GM12878 (cell line): ENCODE measurements at regions not wholly inside any gene's neighbourhood (a gene's known extent, or its start where the extent isn't known, plus 50 kb on each side); places are given as distances from the start of the nearest gene placed in this dataset.

Experiments
- ATAC-seq: fragments of 200-7000 bp; cut with Tn5 transposase; 3 replicates; pipeline ENCODE4 v1.9.1; 2020; ENCODE audit warnings: mild to moderate bottlenecking, moderate library complexity
- BruUV-seq: library from RNA; stranded (reverse); fragments of 400-500 nt; replicated peaks from 2 replicates; lab custom pipeline; 2021; lab: Mats Ljungman, UMichigan
- CTCF ChIA-PET: fragments of 300-600 bp; sonication (Branson Sonifier 250); formaldehyde crosslinking; extraction: SDS; loops from one replicate; lab custom pipeline; 2021; ENCODE audit warnings: inconsistent platforms; lab: Yijun Ruan, JAX
- POLR2A ChIA-PET: fragments of 350-600 bp; formaldehyde crosslinking; extraction: SDS; loops from one replicate; lab custom pipeline; 2021; ENCODE audit warnings: inconsistent platforms; lab: Charles Lee
- RAD21 ChIA-PET: fragments of 300-600 bp; sonication (Branson Sonifier 250); formaldehyde crosslinking; loops from one replicate; lab custom pipeline; 2023; ENCODE audit warnings: antibody characterized with exemption; ENCODE audit not compliant: unreplicated experiment; lab: Charles Lee
- SMC1A ChIA-PET: fragments of 300-600 bp; sonication (Branson Sonifier 250); formaldehyde crosslinking; loops from one replicate; lab custom pipeline; 2023; ENCODE audit not compliant: unreplicated experiment, uncharacterized antibody; lab: Charles Lee
- DNase-seq: peaks from one replicate; pipeline ENCODE4 v3.0.0-alpha.2; 2011; ENCODE audit warnings: low read depth, low spot score
- FAIRE-seq: peaks from 3 replicates; lab custom pipeline; 2011; peaks lifted over from hg19 to GRCh38; lab: Jason Lieb, UNC
- H2AFZ ChIP-seq: 2 replicates; pipeline ENCODE4 v1.6.0; 2011; ENCODE audit warnings: low read depth, low read length, control low read depth; ENCODE audit not compliant: control insufficient read depth
- H3K27ac ChIP-seq: 2 replicates; pipeline ENCODE4 v1.5.1; 2011; ENCODE audit warnings: control low read depth; ENCODE audit not compliant: control insufficient read depth, insufficient read depth
- H3K27me3 ChIP-seq, 2 experiments: replicated peaks in 1 of 2; 2 replicates each; pipeline versions ENCODE4 v1.6.0 to v1.6.1; 2011; ENCODE audit warnings: low read length in 1 of 2; ENCODE audit not compliant: control insufficient read depth in 2 of 2, insufficient read depth in 2 of 2
- H3K36me3 ChIP-seq, 2 experiments: 2 replicates each; pipeline ENCODE4 v1.5.1; 2011; ENCODE audit warnings: low read length in 1 of 2; ENCODE audit not compliant: control insufficient read depth in 2 of 2, insufficient read depth in 2 of 2
- H3K4me1 ChIP-seq: 2 replicates; pipeline ENCODE4 v1.6.1; 2011; ENCODE audit warnings: mild to moderate bottlenecking, low read length, moderate library complexity, mixed read lengths; ENCODE audit not compliant: control insufficient read depth, insufficient read depth
- H3K4me2 ChIP-seq: 2 replicates; pipeline ENCODE4 v1.6.0; 2011; ENCODE audit warnings: control low read depth; ENCODE audit not compliant: control insufficient read depth, insufficient read depth
- H3K4me3 ChIP-seq: fragments of 200-600 bp; sonication (generic); 2 replicates; pipeline ENCODE4 v1.5.1; 2016
- H3K79me2 ChIP-seq: 2 replicates; pipeline ENCODE4 v1.6.0; 2011; ENCODE audit warnings: low read length; ENCODE audit not compliant: control insufficient read depth, insufficient read depth
- H3K9ac ChIP-seq: 2 replicates; pipeline ENCODE4 v1.8.0; 2011; ENCODE audit warnings: low read length, control low read depth, mixed read lengths; ENCODE audit not compliant: control insufficient read depth, insufficient read depth
- H3K9me3 ChIP-seq: replicated peaks from 3 replicates; pipeline ENCODE4 v1.5.1; 2011; ENCODE audit warnings: mild to moderate bottlenecking, low read length; ENCODE audit not compliant: control insufficient read depth, insufficient read depth
- H4K20me1 ChIP-seq: 2 replicates; pipeline ENCODE4 v1.6.0; 2011; ENCODE audit not compliant: control insufficient read depth, insufficient read depth
- GABPA ChIP-seq: IDR thresholded peaks from 2 replicates; pipeline ENCODE4 v1.6.1; 2014; ENCODE audit warnings: antibody characterized with exemption, low read depth, mild to moderate bottlenecking, inconsistent platforms
- HCFC1 ChIP-seq: fragments of 150-350 bp; IDR thresholded peaks from 2 replicates; pipeline ENCODE4 v1.6.1; 2014; ENCODE audit warnings: low read length
- KLF5 ChIP-seq: fragments of 450-650 bp; IDR thresholded peaks from 2 replicates; pipeline ENCODE4 v1.6.1; 2014; ENCODE audit warnings: mild to moderate bottlenecking; ENCODE audit not compliant: partially characterized antibody
- MTA2 ChIP-seq: fragments of 450-650 bp; IDR thresholded peaks from 2 replicates; pipeline ENCODE4 v1.6.1; 2016; ENCODE audit warnings: low read depth, mild to moderate bottlenecking, moderate library complexity
- SUPT20H ChIP-seq: IDR thresholded peaks from 2 replicates; pipeline ENCODE4 v1.6.1; 2011; ENCODE audit warnings: low read depth, mild to moderate bottlenecking, low read length, moderate library complexity, borderline replicate concordance; ENCODE audit not compliant: control insufficient read depth
- TARDBP ChIP-seq: IDR thresholded peaks from 2 replicates; pipeline ENCODE4 v1.6.1; 2016; ENCODE audit warnings: borderline replicate concordance
- ZBED1 ChIP-seq: IDR thresholded peaks from 2 replicates; pipeline ENCODE4 v1.6.1; 2016; ENCODE audit warnings: borderline replicate concordance
- WGBS: methylation state at CpG from one replicate; pipeline ENCODE4 v1.1.6; 2016; ENCODE audit warnings: low lambda C conversion rate; ENCODE audit not compliant: insufficient replicate concordance, insufficient coverage; ENCODE audit errors: missing lambda C conversion rate; 5-methylcytosine and 5-hydroxymethylcytosine counted together
- in situ Hi-C: fragments of 300-500 bp; cut with MboI; formaldehyde crosslinking; loops from 9 replicates; pipeline ENCODE4 v1.14.3; 2018; ENCODE audit warnings: mixed read lengths
- intact Hi-C: fragments of 100-400 bp; cut with micrococcal nuclease; formaldehyde crosslinking; loops from one replicate; pipeline ENCODE4 v1.14.2; 2022; ENCODE audit not compliant: unreplicated experiment
- TF ChIP-seq, protein P1 (sequence below): fragments of 450-650 bp; IDR thresholded peaks from 2 replicates; pipeline ENCODE4 v1.6.1; 2017; ENCODE audit warnings: mild to moderate bottlenecking, moderate library complexity
- TF ChIP-seq, protein P2 (sequence below): fragments of 450-650 bp; IDR thresholded peaks from 2 replicates; pipeline ENCODE4 v1.6.1; 2018; ENCODE audit warnings: borderline replicate concordance, mild to moderate bottlenecking; ENCODE audit not compliant: partially characterized antibody

DNA sequence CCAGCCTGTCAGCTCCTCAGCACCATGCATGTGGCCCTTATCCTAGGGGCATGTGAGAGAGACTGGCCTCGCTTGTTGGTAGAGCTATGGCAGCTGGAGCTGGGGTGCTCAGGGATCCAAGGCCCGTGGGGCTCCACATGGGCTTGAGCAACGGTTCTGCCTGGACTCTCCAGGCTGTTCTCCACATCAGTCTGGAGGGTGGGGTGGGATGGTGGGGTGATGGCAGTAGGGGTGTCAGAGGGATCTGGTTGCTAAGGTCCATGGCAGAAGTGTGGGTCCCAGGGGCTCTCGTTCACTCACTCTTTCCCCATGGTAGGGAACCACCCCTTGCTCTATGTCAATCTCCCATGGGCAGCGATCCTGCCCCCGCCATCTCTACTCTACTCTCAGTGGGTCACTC is 622.6 kb downstream of the LRFN5 start (continued):
- TF ChIP-seq SUPT20H (no peak), MTA2 (no peak), ZBED1 (no peak)
- TF ChIP-seq, protein P1, sequence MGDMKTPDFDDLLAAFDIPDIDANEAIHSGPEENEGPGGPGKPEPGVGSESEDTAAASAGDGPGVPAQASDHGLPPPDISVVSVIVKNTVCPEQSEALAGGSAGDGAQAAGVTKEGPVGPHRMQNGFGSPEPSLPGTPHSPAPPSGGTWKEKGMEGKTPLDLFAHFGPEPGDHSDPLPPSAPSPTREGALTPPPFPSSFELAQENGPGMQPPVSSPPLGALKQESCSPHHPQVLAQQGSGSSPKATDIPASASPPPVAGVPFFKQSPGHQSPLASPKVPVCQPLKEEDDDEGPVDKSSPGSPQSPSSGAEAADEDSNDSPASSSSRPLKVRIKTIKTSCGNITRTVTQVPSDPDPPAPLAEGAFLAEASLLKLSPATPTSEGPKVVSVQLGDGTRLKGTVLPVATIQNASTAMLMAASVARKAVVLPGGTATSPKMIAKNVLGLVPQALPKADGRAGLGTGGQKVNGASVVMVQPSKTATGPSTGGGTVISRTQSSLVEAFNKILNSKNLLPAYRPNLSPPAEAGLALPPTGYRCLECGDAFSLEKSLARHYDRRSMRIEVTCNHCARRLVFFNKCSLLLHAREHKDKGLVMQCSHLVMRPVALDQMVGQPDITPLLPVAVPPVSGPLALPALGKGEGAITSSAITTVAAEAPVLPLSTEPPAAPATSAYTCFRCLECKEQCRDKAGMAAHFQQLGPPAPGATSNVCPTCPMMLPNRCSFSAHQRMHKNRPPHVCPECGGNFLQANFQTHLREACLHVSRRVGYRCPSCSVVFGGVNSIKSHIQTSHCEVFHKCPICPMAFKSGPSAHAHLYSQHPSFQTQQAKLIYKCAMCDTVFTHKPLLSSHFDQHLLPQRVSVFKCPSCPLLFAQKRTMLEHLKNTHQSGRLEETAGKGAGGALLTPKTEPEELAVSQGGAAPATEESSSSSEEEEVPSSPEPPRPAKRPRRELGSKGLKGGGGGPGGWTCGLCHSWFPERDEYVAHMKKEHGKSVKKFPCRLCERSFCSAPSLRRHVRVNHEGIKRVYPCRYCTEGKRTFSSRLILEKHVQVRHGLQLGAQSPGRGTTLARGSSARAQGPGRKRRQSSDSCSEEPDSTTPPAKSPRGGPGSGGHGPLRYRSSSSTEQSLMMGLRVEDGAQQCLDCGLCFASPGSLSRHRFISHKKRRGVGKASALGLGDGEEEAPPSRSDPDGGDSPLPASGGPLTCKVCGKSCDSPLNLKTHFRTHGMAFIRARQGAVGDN: no peak

DNA sequence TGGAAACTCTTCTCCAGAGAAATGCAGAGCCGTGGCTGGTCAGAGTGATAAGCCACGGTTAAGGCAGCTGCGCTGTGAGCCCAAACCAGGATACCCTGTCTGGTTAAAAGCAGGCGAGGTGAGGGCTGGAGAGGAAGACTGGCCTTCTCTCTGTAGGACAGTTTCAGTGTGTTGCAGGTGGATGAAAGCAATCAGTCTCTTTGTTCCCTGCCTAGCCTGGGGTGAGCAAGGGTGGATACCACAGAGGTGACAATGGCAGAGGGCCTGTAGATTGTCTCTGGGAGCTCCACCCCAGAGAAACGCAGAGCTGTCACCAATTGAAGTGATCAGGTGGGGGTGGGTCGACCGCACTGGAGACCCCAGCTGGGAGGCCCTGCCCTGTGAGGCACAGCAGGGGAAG is 621.9 kb downstream of the LRFN5 start:
- in situ Hi-C loops: no loop called here
- intact Hi-C loops: no loop called here
- RAD21 ChIA-PET: no interaction called here
- Histone ChIP-seq H3K9me3 (no peaks in the 10 kb centered on the region), H3K79me2 (no peaks in the 10 kb centered on the region), H3K4me2 (no peak overlapping the region), H3K36me3 (no peaks in the 10 kb centered on the region), H3K27me3 (no peaks in the 10 kb centered on the region), H4K20me1 (no peaks in the 10 kb centered on the region), H3K4me1 (0 out of 2 replicates have a peak, but pooled peaks cover 7% of the 10 kb centered on the region), H3K9ac (no peak overlapping the region), H3K27ac (no peak overlapping the region), H3K4me3 (no peak overlapping the region), H2AFZ (no peak overlapping the region)
- POLR2A ChIA-PET: no interaction called here
- WGBS: 35% methylated on average over 7 of the region's 7 CpGs
- SMC1A ChIA-PET: no interaction called here
- CTCF ChIA-PET: no interaction called here
- FAIRE-seq (no peak), DNase-seq (no peak), ATAC-seq (no peak)
- no TSS peak for BruUV-seq
- TF ChIP-seq, protein P2, sequence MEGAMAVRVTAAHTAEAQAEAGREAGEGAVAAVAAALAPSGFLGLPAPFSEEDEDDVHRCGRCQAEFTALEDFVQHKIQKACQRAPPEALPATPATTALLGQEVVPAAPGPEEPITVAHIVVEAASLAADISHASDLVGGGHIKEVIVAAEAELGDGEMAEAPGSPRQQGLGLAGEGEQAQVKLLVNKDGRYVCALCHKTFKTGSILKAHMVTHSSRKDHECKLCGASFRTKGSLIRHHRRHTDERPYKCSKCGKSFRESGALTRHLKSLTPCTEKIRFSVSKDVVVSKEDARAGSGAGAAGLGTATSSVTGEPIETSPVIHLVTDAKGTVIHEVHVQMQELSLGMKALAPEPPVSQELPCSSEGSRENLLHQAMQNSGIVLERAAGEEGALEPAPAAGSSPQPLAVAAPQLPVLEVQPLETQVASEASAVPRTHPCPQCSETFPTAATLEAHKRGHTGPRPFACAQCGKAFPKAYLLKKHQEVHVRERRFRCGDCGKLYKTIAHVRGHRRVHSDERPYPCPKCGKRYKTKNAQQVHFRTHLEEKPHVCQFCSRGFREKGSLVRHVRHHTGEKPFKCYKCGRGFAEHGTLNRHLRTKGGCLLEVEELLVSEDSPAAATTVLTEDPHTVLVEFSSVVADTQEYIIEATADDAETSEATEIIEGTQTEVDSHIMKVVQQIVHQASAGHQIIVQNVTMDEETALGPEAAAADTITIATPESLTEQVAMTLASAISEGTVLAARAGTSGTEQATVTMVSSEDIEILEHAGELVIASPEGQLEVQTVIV: no peak
- TF ChIP-seq HCFC1 (no peak), KLF5 (no peak), GABPA (no peak), TARDBP (no peak)
